D341Med (cell line): ENCODE measurements at regions not wholly inside any gene's neighbourhood (a gene's known extent, or its start where the extent isn't known, plus 50 kb on each side); places are given as distances from the start of the nearest gene placed in this dataset.
"Not testable (repeated sequence)": the region's sequence is repeated elsewhere in the genome, so short reads cannot be mapped to it uniquely, and the experiment has no call there.

ENCODE experiments used
- DNase-seq: peaks from one replicate; pipeline ENCODE4 v3.0.0; 2012; ENCODE audit warnings: low spot score

DNA sequence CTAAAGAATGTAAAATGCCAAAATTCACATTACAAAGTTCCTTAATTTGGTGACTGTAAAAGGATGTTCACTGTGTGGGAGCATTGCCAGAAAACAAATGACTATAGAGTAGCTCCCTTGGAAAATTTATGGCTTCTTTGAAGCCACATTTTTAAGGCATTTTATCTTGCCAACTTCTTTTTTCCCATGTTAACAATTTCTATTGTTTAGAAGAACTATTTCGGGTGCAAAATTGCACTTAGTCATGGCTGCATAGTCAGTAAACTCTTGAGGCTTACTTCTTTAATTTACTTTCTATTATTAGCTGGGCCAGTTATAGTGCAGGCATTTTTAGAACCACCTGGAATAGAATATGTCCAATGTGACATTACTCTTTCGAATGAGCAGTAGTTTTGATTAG is 515.3 kb downstream of the JRKL start:
- DNase-seq: no peak

DNA sequence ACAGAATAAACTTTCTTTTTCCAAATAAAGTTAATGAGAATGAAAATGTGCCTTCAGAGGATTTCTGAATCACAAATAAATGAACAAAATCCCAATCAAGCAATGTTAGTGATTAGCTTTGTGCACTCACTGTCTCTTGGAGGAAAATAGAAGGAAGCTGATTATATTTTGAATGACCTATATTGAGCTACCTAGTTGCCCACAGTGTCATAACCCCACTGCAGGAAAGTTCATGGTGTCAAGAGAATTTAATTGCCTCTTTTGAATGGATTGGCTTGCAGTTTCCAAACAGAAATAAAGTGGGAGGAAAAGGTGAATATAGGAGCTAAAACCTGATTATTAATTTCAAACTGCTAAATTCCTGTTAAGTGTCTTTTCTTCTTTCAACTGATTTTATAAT is 515.9 kb downstream of the JRKL start:
- DNase-seq: no peak

DNA sequence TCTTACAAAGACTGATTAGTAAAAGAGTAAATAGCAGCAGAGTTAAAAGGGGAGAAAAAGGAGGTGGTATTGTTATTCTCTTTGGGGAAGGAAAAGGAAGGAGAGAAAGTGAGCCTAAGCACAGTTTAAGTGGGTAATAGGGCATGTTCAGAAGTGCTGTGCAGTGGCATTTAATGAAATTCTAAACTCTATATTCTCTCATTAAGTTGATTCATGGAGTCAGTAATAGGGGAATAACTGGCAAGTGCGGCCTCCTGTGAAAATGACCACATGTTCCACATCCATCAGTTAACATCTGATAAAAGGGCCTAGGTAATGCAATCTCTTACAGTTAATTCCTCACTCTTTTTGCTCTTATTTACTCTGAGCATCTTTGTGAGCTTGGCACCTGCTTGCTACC is 516.7 kb downstream of the JRKL start:
- no peak for DNase-seq

DNA sequence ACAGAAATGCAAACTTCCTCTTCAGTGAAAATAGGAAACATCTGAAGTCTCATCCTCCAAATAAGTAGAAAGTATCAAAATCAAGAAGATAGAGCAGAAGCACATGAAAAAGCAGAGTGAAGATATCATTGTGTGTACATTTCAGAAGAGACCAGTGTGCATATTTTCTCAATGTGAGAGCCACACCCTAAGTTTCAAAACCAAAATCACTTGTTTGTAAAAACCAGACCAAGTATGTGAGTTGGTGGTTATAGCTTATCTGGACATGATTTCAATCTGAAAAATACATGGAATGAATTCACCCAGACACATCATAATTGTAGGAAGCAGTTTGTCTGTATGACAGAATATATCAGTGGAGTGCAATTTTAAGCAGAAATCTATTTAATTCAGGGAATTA is 536.0 kb downstream of the JRKL start:
- DNase-seq: no peak

DNA sequence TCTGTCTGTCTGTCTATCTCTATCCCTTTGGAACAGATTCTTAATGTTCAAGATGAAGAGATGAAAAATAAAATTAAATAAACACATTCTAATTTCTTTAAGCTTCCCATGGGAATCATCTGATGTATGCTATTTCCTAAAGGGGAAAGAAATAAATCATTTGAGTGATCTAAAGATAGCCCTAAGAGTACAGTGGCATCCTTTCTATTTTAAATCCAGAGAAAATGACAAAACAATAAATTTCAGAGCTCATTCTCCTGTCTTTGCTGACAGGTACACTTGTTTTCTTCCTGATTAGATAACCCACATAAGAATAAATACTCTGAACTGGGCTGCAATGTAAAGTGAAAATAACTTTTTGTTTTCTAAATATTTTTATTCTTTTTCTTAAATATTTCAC is 550.4 kb downstream of the JRKL start:
- DNase-seq: no peak

DNA sequence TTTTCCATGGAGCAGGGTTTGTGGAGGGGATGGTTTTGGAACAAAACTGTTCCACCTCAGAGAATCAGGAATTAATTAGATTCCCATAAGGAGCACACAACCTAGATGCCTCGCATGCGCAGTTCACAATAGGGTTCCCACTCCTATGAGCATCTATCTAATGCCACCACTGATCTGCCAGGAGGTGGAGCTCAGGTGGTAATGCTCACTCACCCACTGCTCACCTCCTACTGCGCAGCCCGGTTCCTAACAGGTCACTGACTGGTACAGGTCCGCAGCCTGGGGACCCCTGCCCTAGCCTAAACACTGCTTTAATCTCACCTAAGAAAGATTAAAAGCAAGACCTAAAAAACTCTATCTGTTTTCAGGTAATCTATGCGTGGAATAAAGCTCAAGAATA is 553.0 kb downstream of the JRKL start:
- no peak for DNase-seq

DNA sequence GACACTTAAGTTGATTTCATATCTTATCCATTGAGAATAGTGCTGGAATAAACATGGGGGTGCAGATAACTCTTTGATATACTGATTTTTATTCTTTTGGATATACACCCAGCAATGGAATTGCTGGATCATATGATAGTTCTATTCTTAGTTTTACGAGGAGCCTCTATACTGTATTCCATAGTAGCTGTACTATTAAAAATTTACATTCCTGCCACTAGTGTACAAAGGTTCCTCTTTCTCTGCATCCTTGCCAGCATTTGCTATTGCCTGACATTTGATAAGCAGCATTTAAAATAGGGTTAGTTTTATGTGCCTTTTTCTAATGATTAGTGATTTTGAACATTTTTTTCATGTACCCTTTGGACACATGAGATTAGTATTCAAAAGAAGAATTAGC is 554.2 kb downstream of the JRKL start:
- DNase-seq: no peak

DNA sequence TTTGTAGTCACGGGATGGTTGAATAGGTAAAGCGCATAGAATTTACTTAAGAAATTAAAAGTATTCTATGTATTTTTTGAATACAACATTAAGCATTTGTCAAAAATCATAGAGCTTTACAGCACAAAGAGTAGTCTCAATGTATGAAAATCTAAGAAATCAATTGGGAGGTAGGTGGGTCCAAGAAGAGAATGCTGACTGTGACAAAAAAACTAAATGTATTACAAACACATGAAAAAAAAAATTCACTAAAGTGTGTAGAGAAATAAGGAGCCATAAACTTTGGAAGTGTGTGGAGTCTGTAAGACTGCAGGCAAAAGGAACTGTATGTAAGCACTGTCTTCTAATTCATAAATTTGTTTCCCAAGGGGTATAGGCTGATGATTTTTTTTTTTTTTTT is 558.3 kb downstream of the JRKL start:
- no peak for DNase-seq

DNA sequence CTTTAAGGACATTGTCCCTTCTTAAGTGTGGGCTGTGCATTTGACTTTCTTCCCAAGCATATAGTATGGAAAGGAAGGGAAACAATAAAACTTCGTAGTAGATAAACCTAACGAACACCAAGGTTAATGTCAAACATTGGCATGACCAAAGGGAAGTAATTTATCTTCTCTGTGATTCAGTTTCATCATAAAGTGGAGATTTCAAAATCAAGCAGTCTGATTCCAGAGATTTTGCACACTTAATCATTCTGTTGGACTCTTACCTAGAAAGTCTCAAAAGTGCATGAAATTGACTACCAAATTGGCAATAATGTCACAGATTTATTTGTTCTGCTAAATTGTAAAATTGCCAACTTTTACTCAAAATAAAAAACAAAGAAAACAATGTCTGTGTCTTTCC is 559.7 kb downstream of the JRKL start:
- DNase-seq: no peak

DNA sequence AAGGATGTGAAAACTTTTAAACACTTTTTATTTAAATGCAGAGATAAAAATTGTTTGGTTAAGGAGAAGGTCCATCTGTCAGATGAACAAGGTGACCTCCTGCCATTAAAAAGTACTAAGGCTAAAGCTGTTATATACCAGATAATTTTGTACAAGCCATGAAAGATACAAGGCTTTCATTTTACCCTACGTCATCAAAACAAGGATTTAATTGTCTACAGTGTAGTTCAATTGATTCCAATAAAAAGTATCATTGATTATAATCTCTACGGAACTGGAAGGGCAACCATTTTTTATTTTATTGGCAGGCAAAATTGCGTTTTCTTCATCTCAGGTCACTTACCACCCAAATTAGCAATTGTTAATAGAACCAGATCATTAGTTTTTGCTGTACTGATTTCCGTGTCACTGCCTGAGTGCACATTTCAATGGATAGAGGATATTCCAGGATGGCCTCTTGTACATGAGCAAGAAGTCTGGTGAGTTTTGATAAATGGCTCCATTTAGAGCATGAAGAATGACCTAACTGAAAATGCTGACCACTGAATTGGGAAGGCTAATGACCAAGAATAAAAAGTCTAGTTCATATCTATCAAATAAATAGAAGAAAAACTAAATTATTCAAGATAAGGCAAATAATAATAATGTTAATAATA is 564.9 kb downstream of the JRKL start:
- no peak for DNase-seq

DNA sequence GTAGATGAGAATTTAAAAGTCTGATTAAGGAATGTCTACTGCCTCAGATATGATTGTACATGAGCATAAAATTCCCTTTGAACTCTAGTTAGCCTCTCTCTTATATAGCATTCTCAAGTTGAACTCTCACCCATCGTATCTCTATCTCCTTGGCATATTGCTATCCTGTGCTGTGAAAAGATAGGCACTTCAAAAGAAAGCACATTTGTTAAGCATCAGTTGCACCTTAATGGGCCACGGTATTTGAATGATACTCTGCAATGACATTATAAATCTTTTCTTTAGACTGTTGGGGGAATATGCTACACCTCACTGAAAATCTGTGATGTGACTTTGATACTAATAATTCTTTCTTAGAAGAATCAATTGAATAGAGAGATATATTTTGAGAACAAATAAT is 570.7 kb downstream of the JRKL start:
- no peak for DNase-seq

DNA sequence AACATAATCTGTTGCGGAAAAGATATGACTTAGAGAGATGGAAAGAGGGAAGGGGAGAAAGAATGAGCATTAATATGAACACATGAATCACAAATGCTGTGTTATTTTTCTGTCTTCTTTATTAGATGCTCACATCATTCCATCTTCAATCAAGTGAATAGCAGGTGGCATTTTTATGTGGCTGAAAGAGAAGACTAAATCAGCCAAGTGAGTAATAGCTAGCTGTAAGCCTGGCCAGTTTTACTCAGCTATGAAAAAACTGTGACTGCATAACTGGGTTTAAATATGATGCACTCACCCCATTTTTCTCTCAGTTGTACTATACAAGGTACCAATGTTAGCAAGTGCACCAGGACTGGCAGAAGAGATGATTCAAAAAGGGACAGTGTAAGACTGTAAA is 571.1 kb downstream of the JRKL start:
- DNase-seq: no peak

DNA sequence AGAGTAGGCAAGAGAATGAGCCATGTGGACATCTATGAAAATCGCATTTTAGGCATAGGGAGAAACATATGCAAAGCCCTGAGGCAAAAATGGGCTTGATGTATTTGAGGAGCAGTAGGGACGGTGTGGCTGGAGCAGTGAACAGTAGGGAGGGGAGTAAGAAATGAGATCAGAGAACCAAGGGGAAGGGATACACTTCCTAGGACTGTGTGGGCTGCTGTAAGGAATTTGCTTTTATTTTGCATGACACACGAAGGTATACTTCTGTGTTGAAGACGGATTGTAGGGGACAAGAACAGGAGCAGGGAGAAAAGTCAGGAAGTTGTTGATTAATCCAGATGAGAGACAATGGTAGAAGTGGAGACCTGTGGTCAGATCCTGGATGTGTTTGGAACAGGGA is 572.1 kb downstream of the JRKL start:
- DNase-seq: no peak

DNA sequence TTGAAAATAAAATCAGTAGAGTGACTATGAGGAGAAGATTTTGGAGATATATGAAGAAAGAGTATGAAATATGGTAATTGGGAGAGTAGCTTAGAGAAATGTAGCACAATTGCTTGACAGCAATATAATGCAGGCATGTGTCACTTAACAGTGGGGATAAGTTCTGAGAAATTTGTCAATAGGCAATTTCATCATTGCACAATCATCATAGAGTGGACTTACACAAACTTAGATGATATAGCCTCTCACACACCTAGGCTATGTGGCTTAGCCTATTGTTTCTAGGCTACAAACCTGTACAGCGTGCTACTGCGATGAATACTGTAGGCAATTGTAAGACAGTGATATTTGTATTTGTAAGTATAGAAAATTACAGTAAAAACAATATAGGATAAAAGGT is 573.6 kb downstream of the JRKL start:
- no peak for DNase-seq

DNA sequence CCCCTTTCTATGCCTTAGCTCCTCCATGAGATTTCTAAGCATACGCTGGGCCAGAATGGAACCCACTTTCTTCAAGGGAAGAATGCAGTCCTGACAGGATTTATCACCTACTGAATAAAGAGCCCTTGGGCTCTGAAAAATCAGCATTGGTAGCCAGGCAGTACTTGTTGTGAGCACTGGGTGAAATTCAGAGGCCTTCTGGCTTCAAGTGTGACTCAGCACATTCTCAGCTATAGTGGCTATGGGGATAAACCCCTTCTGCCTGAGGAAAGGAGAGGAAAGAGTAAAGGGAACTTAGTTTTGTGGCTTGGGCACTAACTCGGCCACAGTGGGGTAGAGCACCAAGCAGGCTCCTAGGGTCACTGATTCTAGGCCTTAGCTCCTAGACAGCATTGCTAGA is 574.8 kb downstream of the JRKL start:
- DNase-seq: no peak

DNA sequence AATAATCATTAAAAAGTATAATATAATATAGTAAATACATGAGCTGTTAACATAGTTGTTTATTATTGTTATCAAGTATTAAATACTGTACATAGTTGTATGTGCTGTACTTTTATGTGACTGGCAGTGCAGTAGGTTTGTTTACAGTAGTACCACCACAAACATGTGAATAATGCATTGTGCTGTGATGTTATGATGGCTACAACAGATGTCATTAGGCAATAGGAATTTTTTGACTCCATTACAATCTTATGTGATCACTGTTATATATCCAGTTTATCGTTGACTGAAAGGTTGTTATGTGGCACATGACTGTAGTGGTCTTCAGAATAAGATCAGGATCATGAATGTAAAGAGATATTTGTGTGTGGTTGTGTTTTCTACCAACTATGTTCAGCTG is 577.8 kb downstream of the JRKL start:
- no peak for DNase-seq

DNA sequence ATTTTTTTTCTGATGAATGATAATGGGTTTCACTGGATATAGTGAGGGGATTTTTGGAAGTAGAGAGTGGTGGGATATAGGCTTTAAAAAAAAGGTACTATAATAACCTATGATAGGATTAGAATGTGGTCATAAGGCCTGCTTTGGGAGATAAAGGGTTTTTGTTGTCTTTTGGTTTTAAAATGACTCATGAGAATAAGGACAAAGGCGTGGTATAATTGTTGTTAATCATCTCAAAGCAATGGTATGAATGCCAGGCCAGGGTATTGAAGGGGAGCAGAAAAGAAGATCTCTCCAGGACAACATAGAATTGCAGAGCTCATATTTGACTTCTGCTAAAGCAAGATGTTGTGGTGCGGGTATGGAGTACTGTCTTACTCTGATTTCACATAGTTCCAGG is 579.4 kb downstream of the JRKL start:
- DNase-seq: no peak

DNA sequence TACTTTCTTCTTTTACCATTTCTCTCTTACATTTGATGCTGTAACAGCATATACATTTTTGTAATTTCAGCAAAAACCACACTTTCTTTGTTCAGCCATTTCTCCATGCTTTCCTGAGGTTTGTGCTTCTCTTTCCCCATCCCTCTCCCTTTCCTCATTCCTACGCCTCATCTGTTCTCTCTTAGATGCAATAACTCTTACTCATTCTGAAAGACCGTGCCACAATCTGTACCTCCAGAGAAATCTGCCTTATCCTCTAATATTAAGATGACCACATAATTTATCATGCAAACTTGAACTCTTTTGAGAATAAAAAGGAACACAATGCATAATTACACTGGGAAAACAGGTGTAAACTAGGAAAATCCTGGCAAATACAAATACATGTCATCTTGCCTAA is 588.9 kb downstream of the JRKL start:
- DNase-seq: no peak

DNA sequence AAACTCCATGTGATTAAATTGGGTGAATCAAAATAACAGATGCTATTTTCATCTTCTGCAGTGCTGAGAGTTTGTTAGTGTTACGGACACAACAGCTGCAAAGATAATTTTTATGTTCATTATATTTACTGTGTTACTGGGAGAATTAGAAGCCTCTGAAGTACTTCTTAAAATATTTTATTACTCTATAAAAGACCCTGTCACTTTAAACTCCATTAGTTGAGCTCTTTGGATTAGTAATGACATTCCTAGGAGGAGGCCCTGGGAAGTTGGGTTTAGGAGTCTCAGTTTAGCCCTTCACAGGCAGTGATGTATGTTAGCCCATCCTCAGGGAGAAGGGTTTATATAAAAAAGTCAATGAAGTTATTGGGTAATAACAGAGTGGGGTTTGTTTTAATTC is 596.7 kb downstream of the JRKL start:
- DNase-seq: no peak

DNA sequence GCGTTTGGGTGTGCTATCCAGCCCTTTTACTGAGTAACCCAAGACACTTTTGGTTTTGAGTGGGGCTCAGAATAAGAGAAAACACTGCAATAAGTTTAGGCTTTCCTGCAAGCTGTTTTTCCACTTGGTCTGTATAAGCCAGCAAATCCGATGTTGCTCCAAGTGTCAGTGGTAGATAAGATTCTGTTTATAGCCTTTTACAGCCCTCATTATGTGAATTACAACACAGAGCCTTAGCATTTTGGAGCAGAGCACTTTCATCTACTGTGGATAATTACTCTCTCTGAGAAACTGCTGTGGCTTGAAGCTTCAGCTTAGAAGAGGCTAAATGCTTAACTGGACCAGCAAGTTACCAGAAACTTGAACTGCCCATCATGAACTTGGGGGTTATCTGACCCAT is 601.1 kb downstream of the JRKL start:
- DNase-seq: no peak

DNA sequence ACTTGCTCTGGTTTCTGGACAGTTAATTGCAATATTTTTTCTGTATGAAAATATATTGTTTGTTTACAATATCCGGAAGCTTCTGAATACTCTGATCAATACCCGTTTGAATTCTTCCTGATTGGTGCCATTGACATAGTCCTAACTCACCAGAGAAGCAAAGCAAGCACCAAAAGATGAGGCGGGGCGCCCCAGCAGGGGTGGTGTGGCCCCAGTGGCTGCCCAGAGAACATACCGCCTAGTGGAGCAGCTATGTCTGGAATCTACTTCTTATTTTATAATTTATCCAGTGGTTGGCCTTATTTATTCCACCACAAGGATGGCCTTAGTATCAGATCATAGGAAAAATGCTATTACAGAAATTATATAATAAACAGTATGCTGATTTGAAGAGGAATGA is 610.7 kb downstream of the JRKL start:
- DNase-seq: no peak

DNA sequence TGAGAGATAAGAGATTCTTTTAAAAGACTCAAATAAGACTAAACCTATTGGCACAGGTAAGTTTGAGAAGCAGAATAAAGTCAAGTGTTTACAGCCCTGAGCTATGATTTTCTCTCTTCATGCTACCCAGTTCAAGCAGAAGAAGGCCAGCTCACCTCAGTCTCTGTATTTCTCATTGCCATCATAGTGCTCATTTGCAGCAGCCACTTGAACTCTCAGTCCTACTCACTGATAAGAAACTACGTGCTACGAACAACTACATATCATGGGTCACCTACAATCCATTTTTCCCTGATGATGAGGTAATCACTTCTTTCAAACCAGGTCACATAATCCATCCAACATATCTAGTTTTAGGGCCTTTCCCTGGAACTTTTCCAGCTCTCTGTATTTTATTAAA is 617.5 kb downstream of the JRKL start:
- no peak for DNase-seq

DNA sequence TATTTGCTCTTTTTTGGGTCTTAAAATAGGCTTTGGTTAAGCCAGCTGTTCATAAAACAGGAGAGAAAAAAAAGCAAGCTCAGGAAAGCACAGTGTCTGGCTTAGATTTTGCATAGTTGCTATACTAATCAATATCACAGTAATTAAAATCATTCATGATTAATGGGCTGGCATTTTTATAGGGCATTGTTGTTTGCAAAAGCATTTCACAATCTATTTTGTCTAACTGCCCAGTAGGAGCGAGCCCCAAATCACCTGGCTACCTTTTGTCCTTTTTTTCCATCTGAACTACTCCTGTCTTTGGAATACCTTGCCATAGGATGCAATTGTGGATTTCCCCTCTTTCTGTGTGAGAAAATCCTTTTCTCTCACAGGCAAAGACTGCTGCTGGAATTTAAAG is 619.8 kb downstream of the JRKL start:
- no peak for DNase-seq

DNA sequence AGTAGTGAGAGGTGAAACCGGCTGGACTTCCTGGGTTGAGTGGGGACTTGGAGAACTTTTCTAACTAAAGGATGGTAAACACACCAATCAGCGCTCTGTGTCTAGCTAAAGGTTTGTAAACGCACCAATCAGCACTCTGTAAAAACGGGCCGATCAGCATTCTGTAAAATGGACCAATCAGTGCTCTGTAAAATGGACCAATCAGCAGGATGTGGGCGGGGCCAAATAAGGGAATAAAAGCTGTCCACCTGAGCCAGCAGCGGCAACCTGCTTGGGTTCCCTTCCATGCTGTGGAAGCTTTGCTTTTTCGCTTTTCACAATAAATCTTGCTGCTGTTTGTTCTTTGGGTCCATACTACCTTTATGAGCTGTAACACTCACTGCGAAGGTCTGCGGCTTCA is 621.2 kb downstream of the JRKL start:
- DNase-seq: not testable (repeated sequence)

DNA sequence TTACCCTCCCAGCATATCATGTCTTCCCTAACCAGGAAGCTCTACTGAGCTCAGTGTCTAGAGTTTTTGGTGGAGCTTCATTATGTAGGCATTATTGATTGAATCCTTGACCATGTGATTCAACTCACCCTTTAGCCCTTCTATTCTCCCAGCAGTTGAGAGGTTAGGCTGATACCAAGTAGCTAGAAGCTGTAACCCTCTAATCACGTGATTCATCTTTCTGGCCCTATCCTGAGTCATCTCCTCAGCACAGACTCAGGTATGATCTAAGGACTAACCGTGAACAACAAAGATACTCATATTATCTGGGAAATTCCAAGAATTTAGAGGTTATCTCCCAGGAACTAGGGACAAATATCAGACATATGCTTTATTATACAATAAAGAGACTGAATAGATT is 625.5 kb downstream of the JRKL start:
- no peak for DNase-seq
